Peyer's patch (tissue), 4 donors: ENCODE measurements at regions not wholly inside any gene's neighbourhood (a gene's known extent, or its start where the extent isn't known, plus 50 kb on each side); places are given as distances from the start of the nearest gene placed in this dataset.

Experiments
- DNase-seq, 3 donors: peaks; one replicate each; pipeline ENCODE4 v3.0.0-alpha.2; 2017 to 2019
- H3K27ac ChIP-seq, 4 donors: fragments of 200-600 bp; sonication (generic); one replicate each; pipeline ENCODE4 v1.5.1; 2016 to 2019
- H3K27me3 ChIP-seq, 2 donors: fragments of 200-600 bp; sonication (generic); one replicate each; pipeline ENCODE4 v1.5.1; 2019
- H3K36me3 ChIP-seq, 3 donors: fragments of 200-600 bp; sonication (generic); one replicate each; pipeline ENCODE4 v1.5.1; 2016 to 2019
- H3K4me1 ChIP-seq, 4 donors: fragments of 200-600 bp; sonication (generic); one replicate each; pipeline ENCODE4 v1.5.1; 2016 to 2019
- H3K4me3 ChIP-seq, 4 donors: fragments of 200-600 bp; sonication (generic); 1 replicate in 3 of 4; 2 replicates in 1 of 4; pipeline ENCODE4 v1.5.1; 2016 to 2019; ENCODE audit warnings: mild to moderate bottlenecking in 1 of 4
- H3K9me3 ChIP-seq, 4 donors: fragments of 200-600 bp; sonication (generic); one replicate each; pipeline ENCODE4 v1.5.1; 2016 to 2019; ENCODE audit warnings: mild to moderate bottlenecking in 1 of 4
- CTCF ChIP-seq, 6 experiments: fragments of 450-650 bp in 4 of 6; fragments of 200-600 bp in 2 of 6; sonication (generic) in 1 of 6; IDR thresholded peaks; one replicate each; pipeline ENCODE4 v1.5.1; 2017 to 2019; ENCODE audit warnings: antibody characterized with exemption in 6 of 6, mild to moderate bottlenecking in 3 of 6, moderate library complexity in 1 of 6
- POLR2A ChIP-seq, 2 donors: fragments of 450-650 bp; IDR thresholded peaks; one replicate each; pipeline ENCODE4 v1.5.1; 2017; ENCODE audit warnings: antibody characterized with exemption in 2 of 2, mild to moderate bottlenecking in 2 of 2, moderate library complexity in 2 of 2

- Histone ChIP-seq H3K27me3 (no peaks in the 10 kb centered on the region), H3K4me1 (no peaks in the 10 kb centered on the region), H3K27ac (no peak overlapping the region), H3K9me3 (no peaks in the 10 kb centered on the region), H3K4me3 (no peak overlapping the region), H3K36me3 (no peaks in the 10 kb centered on the region)
- DNase-seq, result no peak
- TF ChIP-seq CTCF (IDR thresholded peaks at IDR 0.05) (no peak), POLR2A (IDR thresholded peaks at IDR 0.05) (no peak)
Measured at GRCh38 chr6:19905584-19905983, 68.4 kb downstream of the ID4 start.

GRCh38 chr6:19906171-19906570, 69.0 kb downstream of the ID4 start:
- Histone ChIP-seq H3K27me3 (no peaks in the 10 kb centered on the region), H3K4me1 (no peaks in the 10 kb centered on the region), H3K4me3 (no peak overlapping the region), H3K9me3 (no peaks in the 10 kb centered on the region), H3K27ac (no peak overlapping the region), H3K36me3 (no peaks in the 10 kb centered on the region)
- no peak for TF ChIP-seq POLR2A (IDR thresholded peaks at IDR 0.05)
- no peak for TF ChIP-seq CTCF (IDR thresholded peaks at IDR 0.05)
- DNase-seq, result no peak

GRCh38 chr6:19911223-19911622, 74.1 kb downstream of the ID4 start:
- Histone ChIP-seq H3K4me3 (no peak overlapping the region), H3K27me3 (no peaks in the 10 kb centered on the region), H3K4me1 (no peaks in the 10 kb centered on the region), H3K27ac (no peak overlapping the region), H3K36me3 (no peaks in the 10 kb centered on the region), H3K9me3 (no peaks in the 10 kb centered on the region)
- no peak for TF ChIP-seq POLR2A (IDR thresholded peaks at IDR 0.05)
- no peak for TF ChIP-seq CTCF (IDR thresholded peaks at IDR 0.05)
- no peak for DNase-seq

- Histone ChIP-seq H3K27me3 (no peaks in the 10 kb centered on the region), H3K27ac (no peak overlapping the region), H3K36me3 (no peaks in the 10 kb centered on the region), H3K4me1 (no peaks in the 10 kb centered on the region), H3K9me3 (peaks cover 0 to 3% (median 0%) of the 10 kb centered on the region in 4 donors), H3K4me3 (no peak overlapping the region)
- no peak for TF ChIP-seq POLR2A (IDR thresholded peaks at IDR 0.05)
- no peak for TF ChIP-seq CTCF (IDR thresholded peaks at IDR 0.05)
- DNase-seq, result no peak
Measured at GRCh38 chr6:19918436-19918835, 81.3 kb downstream of the ID4 start.

GRCh38 chr6:19921786-19922185, 84.6 kb downstream of the ID4 start:
- H3K36me3 ChIP-seq, result no peaks in the 10 kb centered on the region
- H3K27ac ChIP-seq, result no peak overlapping the region
- no peaks in the 10 kb centered on the region for H3K4me1 ChIP-seq
- DNase-seq, result no peak
- H3K4me3 ChIP-seq, result no peak overlapping the region
- no peaks in the 10 kb centered on the region for H3K27me3 ChIP-seq
- TF ChIP-seq CTCF (IDR thresholded peaks at IDR 0.05) (no peak), POLR2A (IDR thresholded peaks at IDR 0.05) (no peak)
- peaks cover 0 to 3% (median 0%) of the 10 kb centered on the region in 4 donors for H3K9me3 ChIP-seq

GRCh38 chr6:19925533-19925932, 88.4 kb downstream of the ID4 start:
- no peak overlapping the region for H3K4me3 ChIP-seq
- no peak for DNase-seq
- H3K36me3 ChIP-seq, result no peaks in the 10 kb centered on the region
- H3K9me3 ChIP-seq, result no peaks in the 10 kb centered on the region
- no peaks in the 10 kb centered on the region for H3K27me3 ChIP-seq
- H3K4me1 ChIP-seq, result no peaks in the 10 kb centered on the region
- TF ChIP-seq CTCF (IDR thresholded peaks at IDR 0.05) (no peak), POLR2A (IDR thresholded peaks at IDR 0.05) (no peak)
- H3K27ac ChIP-seq, result no peak overlapping the region
